ENCODE measurements at regions not wholly inside any gene's neighbourhood (a gene's known extent, or its start where the extent isn't known, plus 50 kb on each side); places are given as distances from the start of the nearest gene placed in this dataset.

DNA sequence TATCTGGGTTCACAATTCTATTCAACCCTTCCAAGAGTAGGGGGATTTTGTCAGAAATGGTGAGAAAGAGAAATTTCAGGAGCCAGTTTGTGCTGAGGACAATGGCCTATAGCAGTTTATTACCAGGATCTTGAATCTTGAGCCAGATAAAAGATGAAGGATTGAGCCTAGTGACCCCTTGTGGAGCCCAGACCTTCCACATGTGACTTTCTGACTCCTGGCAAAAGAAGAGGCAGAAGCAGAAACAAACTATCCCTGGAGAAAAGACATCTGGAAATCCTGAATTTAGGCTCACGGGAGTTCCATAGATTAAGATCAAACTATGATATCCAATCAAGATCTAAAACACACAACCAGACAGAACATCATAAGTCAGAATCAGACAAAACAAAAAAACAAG is 60.9 kb upstream of the CHRM2 start:
- in situ Hi-C loops (cut with HindIII; ENCODE audit: low sequenced_read_pairs): no loop called here

DNA sequence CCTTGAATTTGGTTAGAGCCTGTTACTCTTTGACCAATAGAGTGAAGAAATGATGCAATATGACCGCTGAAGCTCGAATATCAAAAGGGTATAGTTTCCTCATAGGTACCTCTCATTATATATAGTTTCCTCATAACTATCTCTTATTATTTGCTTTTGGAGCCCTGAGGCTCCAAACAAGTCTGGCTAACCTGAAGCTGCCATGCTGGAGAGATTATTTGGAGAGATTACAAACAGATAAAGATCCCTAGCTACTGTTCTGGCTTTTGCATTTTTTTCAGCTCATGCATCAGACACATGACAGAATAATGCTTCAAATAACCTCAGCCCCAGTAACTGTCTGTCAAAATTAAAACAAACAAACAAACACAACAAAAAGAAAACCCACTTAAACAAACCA is 65.4 kb upstream of the CHRM2 start:
- in situ Hi-C loops (cut with HindIII; ENCODE audit: low sequenced_read_pairs): no loop called here

DNA sequence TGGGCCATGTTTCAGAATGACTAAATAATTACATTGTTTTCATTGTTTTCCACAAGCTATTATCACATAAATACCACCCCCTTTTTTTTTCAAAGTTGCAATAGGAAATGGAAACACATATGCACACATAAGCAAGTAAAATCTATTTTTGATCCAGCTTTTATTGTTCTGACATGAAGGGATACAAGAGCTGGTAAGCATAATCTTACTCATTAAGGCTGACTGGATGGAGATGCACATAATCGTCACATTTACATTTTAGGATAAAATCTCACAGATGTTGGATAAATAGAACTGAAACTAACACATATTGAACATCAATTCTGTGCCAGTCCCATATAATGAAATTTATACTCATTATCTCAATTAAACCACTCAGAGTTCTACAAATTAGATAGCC is 84.5 kb upstream of the CHRM2 start:
- in situ Hi-C loops (cut with HindIII; ENCODE audit: low sequenced_read_pairs): no loop called here

DNA sequence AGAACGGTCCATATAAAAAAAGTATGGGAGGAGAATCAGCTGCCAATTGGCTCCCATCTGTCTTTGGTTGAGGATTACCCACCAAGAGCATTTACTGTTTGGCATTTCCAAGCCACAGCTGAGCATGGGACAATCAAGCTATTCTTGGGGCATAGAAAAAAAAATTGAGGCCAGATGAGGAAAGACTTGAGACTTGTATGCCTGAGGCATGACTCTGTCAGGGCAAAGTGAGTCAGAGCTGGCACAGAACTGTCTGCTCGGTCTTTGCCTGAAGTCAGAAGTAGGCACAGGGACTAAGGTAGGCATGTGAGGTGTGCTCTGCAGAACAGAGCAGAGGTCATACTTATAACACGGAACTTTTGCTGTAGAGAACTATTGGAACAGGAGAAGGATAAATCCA is 126.5 kb upstream of the CHRM2 start:
- in situ Hi-C loops (cut with HindIII; ENCODE audit: low sequenced_read_pairs): no loop called here

DNA sequence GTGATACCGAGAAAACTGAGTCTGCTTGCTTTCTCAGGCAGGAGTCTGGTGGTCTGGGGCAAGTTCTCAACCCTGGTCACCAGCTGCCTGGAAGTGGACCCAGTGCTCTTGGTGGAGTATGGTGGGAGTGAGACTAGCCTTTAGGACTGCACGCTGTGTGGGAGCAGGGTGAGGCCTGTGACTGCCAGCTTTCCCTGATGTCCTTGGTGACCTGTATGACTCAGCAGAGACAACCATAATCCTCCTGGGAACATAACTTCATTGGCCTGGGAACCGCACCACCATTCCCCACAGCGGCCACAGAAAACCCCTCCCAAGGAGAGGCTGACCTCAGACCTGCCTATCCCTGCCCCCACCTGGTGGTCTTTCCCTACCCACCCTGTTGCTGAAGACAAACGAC is 139.5 kb upstream of the CHRM2 start:
- in situ Hi-C loops (cut with HindIII; ENCODE audit: low sequenced_read_pairs): no loop called here

DNA sequence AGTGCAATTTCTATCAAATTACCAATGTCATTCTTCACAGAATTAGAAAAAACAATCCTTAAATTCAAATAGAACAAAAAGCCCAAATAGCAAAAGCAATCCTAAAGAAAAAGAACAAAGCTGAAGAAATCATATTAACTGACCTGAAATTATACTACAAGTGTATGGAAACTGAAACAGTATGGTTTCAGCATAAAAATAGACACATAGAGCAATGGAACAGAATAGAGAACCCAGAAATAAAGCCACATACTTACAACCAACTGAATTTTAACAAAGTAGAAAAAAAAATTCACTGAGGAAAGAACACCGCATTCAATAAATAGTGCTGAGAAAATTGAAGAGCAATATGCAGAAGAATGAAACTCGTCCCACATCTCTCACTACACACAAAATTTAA is 142.0 kb upstream of the CHRM2 start:
- in situ Hi-C loops (cut with HindIII; ENCODE audit: low sequenced_read_pairs): no loop called here

DNA sequence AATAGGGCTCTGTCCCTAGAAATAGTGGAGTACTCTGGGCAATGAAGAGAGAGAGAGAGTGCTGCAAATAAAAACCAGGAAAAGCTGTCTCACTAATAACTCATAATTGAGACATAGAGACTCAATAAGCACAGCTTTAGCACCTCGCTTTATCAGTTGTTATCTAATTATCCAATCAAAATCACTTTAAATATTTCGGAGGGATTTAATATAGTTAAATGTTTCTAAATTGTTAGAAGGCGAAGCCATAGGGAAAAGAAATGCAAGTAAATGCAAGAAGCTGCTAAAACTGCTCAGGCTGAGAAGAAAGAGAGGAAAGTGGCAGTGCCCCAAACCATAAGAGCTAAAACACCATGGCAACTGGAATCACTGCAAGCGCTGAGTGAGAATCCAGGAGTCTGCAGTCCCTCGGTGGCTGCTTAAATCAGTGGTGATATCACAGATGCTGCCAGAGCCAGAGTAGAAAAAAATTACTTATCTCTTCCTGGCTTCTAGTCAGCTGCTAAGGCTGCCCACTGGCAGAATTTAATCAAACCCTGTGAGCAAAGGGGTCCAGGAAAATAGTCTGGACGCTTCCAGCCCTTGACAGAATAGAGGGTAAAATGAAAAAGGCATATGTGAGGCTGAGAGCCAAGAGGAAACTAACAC is 150.4 kb upstream of the CHRM2 start:
- in situ Hi-C loops (cut with HindIII; ENCODE audit: low sequenced_read_pairs): no loop called here

DNA sequence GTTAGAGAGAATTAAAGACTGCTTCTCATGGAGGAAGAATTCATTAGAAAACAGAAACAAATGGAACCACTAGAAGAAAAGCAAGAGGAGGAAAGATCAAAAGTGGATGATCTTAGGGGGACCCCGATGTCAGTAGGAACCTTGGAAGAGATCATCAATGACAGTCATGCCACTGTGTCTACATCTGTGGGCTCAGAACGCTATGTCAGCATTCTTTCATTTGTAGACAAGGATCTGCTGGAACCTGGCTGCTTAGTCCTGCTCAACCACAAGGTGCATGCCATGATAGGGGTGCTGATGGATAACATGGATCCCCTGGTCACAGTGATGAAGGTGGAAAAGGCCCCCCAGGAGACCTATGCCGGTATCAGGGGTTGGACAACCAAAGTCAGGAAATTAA is 154.4 kb upstream of the CHRM2 start:
- in situ Hi-C loops (cut with HindIII; ENCODE audit: low sequenced_read_pairs): no loop called here

DNA sequence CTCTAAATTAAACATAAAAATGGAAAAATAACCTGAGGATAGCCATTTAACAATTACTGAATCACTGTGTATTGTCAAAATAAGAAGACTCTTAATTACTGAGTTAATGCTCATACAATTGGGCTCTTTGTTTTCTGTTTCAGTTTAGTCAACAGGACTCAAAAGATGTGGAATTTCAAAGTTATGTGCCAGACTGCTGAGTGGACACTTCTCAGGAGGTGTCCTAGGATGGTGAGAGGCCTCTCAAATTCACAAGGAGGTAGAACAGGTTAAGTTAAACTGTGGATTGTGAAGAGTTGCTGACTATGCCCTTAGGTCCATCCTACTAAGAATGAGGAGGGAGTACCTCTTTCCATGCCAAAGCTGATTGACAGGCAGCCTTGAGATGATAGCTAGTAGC is 157.7 kb upstream of the CHRM2 start:
- in situ Hi-C loops (cut with HindIII; ENCODE audit: low sequenced_read_pairs): no loop called here

DNA sequence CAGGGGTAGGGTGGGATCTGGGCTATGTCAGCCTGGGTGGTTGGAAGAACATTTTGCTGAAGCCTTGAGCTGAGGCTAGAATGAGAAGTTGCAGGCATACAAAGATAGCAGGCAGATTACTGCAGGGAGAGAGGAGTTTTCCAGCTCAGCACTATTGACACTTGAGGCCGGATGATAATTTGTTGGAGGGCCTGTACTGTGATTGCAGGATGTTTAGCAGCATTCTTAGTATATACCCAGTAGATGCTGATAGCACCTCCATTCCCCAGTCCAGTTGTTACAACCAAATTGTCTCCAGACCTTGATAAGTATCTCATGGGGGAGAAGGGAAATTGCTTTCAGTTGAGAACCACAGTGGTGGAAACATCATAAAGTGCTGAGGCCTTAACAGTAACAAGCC is 158.6 kb upstream of the CHRM2 start:
- in situ Hi-C loops (cut with HindIII; ENCODE audit: low sequenced_read_pairs): no loop called here

DNA sequence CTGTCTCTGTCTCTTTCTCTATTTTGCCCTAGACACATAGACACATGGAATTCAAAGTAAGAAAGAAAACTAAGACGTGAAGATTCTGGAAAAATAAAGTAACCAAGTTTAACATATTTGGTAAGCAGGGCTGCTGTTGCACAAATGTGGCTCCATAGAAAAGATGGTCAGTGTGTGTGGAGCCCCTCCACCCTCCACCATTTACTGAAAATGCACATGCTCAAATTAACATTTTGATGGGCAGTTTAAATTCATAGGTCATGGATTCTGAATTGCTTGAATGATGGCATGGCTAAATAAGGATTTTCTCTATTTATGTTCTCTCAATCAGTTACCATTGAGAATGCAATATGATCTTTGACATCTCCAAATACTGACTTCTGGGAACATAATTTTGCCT is 165.5 kb upstream of the CHRM2 start:
- in situ Hi-C loops (cut with HindIII; ENCODE audit: low sequenced_read_pairs): no loop called here

DNA sequence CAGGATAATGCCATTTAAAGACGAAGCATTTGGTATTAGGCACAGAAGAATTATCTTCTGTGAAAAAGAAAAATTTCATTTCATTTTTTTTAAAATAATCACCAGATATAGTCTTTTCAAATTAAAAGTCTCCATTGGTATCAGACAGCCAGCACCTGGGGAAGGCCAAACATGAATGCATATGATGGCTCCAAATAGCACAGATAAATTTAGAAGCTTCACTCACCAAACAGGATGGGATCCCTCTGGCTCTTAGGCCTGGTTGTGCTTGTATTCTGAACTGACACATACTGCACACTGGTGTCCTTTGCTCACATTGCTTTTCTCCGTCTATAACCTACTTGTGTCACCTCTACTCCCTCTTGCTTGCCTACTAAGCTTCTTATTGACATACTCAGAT is 169.5 kb upstream of the CHRM2 start:
- in situ Hi-C loops (cut with HindIII; ENCODE audit: low sequenced_read_pairs): no loop called here

DNA sequence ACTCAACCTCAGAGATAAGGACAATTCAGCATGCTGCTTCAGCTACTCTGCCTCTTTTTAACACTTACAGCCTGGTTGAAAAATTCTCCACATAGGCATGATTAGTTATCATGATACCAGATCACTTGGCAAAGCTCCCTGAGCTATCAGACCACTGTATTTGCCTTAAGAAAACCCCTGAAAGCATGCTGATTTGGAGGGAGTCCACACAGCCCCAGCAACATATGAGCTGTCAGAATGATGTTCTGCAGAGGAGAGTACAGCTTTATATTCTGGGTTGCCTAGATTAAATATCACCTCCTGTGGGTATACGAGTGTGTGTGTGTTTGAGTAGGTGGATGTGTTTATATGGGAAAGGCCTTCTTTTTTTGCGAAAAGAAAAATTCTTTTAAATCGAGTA is 170.2 kb upstream of the CHRM2 start:
- in situ Hi-C loops (cut with HindIII; ENCODE audit: low sequenced_read_pairs): no loop called here

DNA sequence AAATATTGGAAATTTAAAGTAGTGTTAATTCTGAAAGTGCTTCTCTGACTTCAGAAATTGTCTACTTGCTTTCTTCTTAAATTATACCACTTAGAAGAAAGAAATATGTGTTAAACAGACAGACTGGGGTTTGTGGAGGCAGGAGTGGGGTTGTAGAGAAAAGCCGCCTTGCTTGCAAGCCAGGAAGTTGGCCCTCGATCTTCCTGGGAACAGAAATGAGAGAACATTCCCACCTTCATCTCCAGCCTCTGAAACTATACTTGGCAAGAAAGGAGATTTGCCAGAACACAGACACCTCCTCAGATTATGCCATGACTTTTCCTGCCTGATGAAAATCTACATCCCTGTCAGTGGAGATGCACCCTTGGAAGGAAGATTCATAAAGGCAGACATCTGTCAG is 171.2 kb upstream of the CHRM2 start:
- in situ Hi-C loops (cut with HindIII; ENCODE audit: low sequenced_read_pairs): no loop called here

DNA sequence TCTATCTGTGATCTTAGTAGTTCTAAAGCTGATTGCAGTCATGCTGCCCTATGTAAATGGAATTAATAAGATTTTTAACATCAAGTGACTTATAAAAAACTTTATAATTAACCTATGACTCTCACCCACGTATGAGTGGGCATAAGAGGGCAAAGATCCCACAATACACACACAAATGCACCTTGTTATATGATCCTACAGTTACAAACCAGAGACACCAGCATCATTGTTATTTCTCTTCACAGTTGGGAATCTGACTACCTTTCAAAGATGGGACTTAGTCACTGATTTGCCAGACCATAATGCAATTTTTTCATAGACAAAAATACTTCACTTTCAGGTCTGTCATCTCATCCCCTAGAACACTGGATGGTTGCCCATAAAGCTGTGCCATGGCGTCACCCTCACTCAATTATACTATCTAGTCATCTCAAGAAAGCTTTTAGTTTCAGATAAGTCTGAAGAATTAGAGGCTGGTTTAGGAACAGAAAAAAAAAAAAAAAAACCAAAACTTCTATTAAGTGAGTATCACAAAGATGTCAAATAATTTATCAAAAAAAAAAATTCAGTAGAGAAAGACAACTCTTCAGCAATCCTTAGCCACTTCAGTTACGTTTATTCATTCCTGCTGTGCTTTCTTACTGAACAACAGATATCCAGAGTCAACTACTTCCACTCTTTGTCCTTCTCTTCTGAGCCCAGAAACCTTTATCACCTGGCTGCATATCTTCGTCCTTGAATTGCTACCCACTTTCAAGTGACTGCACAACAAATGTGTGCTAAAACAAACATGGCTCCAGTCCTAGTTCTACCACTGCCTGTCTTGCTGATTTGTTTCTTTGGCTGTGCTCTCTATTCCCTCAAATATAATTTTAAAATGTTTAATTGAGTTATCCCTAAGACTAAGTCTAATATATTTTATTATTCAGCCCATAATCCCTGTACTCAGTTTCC is 175.0 kb upstream of the CHRM2 start:
- in situ Hi-C loops (cut with HindIII; ENCODE audit: low sequenced_read_pairs): no loop called here

DNA sequence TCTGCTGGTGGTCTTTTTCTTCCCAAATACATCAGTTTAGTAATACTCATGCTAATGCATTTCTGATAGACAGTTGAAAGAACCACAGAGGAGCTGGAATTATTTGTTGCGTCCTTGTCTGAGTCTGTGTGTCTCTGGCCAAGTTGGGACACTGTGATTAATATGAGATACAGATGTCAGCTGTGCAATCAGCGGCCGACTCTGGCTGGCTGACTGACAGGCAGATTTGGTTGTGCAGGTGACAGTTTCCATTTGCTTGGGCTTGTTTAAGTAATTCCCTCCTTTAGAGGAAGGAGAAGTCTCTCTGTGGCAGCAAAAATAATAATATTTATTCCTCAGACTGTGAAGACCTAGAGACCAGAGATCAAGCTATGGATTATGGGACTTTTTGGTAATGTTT is 176.2 kb upstream of the CHRM2 start:
- in situ Hi-C loops (cut with HindIII; ENCODE audit: low sequenced_read_pairs): no loop called here

DNA sequence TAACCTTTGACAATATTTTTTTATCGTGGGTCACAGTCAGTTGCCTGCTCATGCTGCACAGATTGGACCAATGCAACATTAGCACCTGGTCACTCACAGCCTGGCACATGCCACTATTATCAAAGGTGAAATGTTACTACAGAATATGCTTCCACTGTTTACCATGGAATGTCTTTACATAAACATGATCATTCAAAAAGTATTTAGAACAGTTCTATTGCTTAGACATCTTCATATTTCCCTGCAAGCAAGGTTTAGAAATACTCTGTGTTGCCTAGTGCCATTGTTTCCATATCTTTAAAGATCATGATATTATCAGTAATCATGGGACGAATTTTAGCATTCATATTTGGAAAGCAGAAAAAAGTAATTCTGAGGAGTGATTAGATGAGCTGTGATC is 179.9 kb upstream of the CHRM2 start:
- in situ Hi-C loops (cut with HindIII; ENCODE audit: low sequenced_read_pairs): no loop called here

DNA sequence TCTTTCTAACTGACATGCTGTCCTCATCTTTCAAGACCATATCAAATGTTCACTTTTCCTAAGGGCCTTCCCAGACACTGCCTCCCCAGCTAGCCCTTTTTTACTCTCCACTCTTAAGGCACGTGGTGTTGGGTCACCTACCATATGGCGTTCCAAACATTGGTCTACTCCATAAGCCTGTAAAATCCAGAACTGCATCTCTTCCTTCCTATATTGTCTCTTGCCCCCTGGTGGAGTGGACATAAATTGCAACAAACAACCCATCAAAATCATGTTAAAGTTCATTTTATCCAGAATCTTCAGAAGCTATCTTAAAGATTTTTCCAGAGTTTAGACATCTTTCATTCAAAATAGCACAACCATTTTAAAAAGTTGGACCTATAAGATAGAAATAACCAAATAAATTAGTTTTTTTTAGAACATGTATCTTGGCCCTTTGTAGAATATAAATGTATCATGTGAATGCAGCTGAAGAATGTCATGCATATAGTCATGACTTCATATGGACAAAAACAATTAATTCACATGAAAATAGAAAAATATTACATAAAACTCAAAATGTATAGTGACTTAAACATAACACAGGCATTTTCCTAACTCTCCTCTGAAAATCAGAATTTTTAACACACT is 180.6 kb upstream of the CHRM2 start:
- in situ Hi-C loops (cut with HindIII; ENCODE audit: low sequenced_read_pairs): no loop called here

DNA sequence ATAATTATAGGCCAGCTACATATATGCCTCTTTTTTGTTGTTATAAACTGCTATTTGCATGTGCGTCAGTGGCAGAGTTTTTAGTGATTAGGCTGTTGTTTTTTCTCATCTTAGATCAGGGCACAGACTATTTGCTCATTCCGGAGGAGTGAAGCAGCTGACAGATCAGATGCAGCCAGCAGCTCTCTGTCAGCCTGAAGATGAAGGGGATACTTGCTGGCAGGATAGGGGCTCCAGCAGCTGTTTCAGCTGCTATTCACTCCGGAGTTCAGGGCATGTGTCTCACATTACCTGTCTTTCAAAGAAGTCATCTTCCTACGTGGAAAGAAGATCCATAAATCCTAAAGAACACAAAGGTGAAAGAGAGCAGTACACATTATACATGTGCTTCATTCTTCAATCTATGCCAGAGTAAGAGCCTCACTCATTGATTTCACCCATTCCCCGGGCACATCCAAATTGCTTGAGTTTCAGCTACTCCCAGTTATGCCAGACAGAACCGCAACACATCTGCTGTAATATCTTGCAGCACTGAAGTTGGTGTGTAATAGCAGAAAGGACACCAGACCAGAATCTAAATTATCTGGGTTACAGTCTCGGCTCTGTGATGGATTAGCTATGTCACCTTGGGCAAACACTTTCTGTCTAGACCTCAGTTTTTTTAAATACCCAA is 182.8 kb upstream of the CHRM2 start:
- in situ Hi-C loops (cut with HindIII; ENCODE audit: low sequenced_read_pairs): no loop called here

DNA sequence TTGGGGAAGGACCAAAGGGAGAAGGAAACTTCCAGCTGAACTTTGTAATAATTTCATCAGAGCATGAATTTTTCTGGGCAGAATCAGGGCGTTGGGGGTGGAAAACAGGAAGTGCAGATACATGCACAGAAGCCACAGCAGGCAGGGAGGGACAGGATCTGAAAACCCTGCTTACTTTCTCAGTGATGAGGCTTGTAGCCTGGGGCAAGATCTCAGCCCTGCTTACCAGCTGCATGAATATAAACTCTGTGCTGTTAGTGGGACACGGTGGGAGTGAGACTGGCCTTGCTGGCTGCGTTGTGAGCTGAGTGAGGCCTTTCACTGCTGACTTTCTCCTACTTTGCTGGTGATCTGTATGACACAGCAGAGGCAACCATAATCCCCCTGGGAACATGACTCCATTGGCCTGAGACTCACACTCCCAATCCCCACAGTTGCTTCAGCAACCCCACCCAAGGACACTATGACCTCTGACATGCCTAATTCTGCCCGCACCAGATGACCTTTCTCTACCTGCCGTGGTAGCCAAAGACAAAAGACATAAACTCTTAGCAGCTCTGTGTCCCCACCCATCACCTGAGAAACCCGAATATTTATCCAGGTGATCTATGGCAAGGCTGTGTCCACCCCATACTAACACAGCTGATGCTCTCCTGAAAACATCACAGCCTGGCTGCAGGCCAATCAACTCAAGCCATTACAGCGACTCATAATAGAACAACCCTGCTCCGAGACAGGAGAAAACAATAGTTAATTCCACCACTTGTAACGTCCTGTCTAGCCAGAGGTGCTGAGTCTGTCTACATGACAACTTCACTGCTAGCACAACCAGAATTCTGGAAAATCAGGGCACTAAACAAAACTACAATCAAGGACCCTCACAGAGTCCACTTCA is 190.7 kb upstream of the CHRM2 start:
- in situ Hi-C loops (cut with HindIII; ENCODE audit: low sequenced_read_pairs): no loop called here
